GM12891 (cell line): ENCODE measurements at regions not wholly inside any gene's neighbourhood (a gene's known extent, or its start where the extent isn't known, plus 50 kb on each side); places are given as distances from the start of the nearest gene placed in this dataset.
"Not testable (repeated sequence)": the region's sequence is repeated elsewhere in the genome, so short reads cannot be mapped to it uniquely, and the experiment has no call there.

ENCODE experiments used
- DNase-seq: peaks from one replicate; pipeline ENCODE4 v3.0.0; 2011; ENCODE audit warnings: low spot score; ENCODE audit not compliant: insufficient read length
- FAIRE-seq: peaks from 2 replicates; lab custom pipeline; 2011; peaks lifted over from hg19 to GRCh38; lab: Jason Lieb, UNC
- PAX5 ChIP-seq: IDR thresholded peaks from 2 replicates; pipeline ENCODE4 v1.6.1; 2011; ENCODE audit warnings: low read length, moderate library complexity, mild to moderate bottlenecking; ENCODE audit not compliant: insufficient read depth, severe bottlenecking
- POLR2A ChIP-seq: IDR thresholded peaks from 2 replicates; pipeline ENCODE4 v1.6.1; 2011; ENCODE audit warnings: low read depth, low read length, control low read depth
- POLR2AphosphoS5 ChIP-seq: IDR thresholded peaks from 2 replicates; pipeline ENCODE4 v1.6.1; 2011; ENCODE audit warnings: low read depth, low read length, control low read depth
- POU2F2 ChIP-seq: IDR thresholded peaks from 2 replicates; pipeline ENCODE4 v1.6.1; 2011; ENCODE audit warnings: low read depth, mild to moderate bottlenecking, control low read depth, low read length, moderate library complexity
- SPI1 ChIP-seq: IDR thresholded peaks from 2 replicates; pipeline ENCODE4 v1.6.1; 2011; ENCODE audit warnings: low read depth, low read length, control low read depth
- TAF1 ChIP-seq: IDR thresholded peaks from 2 replicates; pipeline ENCODE4 v1.6.1; 2011; ENCODE audit warnings: low read depth, low read length, control low read depth

DNA sequence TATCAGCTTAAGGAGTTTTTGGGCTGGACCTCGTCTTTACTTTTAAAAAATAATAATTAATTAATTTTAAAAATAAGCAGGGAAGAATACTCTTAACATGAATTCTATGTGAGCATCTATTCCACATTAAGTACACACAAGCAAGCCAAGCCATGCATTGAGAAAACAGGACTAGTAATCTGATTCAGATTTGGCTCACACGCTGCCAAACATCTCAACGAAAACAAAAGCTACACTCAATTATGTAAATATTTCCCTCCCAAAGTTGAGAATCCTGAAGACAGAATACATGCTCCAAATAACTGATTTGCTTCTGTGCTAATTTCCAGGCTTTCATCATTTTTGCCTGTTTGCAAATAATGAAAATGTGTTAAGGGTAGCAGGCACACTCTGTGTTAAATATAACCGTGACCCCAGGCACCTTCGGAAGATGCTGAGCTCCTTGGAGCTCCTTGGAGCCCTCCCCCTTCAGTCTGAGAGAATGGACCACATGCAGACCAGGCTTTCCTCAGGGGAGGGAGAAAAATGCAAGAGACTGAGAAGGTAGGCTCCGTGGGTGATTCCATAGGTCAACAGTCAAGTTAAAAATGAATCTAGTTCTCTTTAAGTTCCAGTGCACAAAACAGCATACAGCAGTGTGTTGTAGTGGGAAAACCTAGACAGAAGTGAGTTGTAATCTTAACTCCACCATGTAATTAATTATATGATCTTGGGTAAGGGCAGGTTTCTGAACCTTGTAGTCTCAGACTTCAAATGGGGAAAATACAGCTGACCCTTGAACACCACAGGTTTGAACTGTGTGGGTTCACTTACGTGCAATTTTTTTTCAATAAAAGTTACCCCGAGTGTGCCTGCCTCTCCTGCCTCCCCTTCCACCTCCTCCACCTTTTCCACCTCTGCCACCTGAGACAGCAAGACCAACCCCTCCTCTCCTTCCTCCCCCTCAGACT lies 161.3 kb upstream of the RREB1 start:
- no peak for DNase-seq
- FAIRE-seq = no peak
- TF ChIP-seq PAX5 (no peak), POLR2A (no peak), POU2F2 (no peak), POLR2AphosphoS5 (no peak), SPI1 (no peak), TAF1 (no peak)

DNA sequence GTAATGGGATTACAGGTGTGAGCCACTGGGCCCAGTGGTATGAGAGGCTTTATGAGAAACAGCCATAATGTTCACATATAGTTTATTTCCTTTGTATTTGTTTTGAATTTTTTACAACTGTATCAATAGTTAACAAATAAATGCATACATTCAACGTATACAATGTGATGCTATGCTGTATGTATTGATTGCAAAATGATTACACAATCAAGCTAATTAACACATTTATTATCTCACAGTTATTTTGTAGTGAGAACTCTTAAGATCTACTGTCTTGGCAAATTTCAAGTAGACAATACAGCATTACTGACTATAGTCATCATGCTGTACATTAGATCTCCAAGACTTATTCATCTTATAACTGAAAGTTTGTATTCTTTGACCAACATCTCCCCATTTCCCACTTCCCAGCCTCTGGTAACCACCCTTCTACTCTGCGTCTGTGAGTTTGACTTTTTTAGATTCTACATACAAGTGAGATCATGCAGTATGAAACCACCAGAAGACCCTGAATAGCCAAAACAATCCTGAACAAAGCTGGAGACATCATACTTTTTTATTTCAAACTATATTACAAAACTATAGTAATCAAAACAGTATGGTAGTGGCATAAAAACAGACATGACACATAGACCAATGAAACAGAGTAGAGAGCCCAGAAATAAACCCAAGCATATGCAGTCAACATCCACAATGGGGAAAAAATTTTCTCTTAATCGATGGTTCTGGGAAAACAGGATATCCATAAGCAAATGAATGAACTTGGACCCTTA lies 157.2 kb upstream of the RREB1 start:
- no peak for FAIRE-seq
- no peak for DNase-seq
- TF ChIP-seq TAF1 (no peak), POU2F2 (no peak), SPI1 (no peak), POLR2AphosphoS5 (no peak), PAX5 (no peak), POLR2A (no peak)

DNA sequence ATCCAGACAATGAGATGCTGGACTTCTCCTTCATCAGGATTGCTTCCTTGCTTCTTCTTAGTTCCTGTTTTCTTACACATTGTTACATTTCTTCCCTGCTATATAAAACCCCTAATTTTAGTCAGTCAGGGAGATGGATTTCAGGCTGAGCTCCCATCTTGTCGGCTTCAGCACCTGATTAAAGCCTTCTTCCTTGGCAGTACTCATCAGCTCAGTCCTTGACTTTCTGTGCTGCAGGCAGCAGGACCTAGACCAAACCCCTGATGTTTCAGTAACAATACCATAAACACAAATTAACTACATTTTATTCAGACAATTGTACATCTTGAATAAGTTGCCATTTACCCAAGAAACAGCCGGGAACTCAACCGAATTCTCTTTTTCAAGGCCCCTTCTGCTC lies 156.4 kb upstream of the RREB1 start:
- DNase-seq (no peak), FAIRE-seq (no peak)
- TF ChIP-seq POU2F2 (no peak), POLR2AphosphoS5 (no peak), PAX5 (no peak), POLR2A (no peak), TAF1 (no peak), SPI1 (no peak)

DNA sequence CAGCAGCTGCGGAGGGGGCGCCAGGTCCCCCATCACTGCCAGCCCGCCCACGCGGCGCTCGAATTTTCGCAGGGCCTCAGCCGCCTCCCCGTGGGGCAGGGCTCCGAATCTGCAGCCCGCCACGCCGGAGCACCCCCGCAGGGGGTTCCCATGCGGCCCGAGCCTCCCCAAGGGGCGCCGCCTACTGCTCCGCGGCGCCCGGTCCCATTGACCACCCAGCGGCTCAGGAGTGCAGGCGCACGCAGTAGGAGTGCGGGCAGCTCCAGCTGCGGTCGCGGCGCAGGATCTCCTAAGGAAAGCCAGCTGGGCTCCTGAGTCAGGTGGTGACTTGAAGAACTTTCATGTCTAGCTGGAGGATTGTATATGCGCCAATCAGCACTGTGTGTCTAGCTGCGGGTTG lies 155.3 kb upstream of the RREB1 start:
- DNase-seq (no peak), FAIRE-seq (no peak)
- TF ChIP-seq POU2F2 (no peak), POLR2AphosphoS5 (no peak)

DNA sequence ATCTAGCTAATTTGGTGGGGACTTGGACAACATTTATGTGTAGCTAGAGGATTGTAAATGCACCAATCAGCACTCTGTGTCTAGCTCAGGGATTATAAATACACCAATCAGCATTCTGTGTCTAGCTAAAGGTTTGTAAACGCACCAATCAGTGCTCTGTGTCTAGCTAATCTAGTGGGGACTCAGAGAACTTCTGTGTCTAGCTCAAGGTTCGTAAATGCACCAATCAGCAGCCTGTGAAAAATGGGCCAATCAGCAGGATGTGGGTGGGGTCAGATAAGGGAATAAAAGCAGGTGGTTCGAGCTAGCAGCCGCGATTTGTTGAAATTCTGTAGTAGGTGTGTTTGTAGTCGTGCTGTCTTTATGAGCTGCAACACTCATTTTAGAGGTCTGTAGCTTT lies 154.8 kb upstream of the RREB1 start:
- not testable (repeated sequence) for DNase-seq, FAIRE-seq

DNA sequence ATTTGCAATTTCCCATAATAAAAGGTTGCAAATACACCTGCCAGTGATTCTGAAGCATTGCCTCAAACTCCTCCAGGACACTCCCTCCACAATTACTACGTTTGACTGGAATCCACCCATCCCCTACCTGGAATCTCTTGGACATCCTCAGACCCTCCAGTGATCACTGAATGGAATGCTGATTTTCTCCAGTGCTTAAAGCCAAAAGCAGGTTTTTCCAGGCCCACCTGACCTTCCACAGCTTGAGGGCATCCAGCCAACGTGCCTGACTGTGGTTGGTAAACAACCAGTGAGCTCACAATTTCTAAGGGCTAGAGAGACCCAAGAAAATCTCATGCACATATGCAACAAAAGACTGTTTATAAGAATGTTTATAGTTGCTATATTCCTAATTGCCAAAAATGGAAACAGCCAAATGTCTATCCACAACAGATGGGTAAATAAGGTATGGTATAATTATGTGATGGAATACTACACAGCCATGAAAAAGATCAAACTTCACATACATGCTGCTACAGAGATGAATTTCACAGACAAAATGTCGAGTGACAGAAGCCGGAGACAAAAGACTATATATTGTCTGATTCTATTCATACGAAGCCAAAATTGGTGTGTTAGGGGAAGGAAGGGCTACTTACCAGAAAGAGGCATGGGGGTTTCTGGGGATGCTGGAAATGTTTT lies 147.1 kb upstream of the RREB1 start:
- no peak for FAIRE-seq
- DNase-seq = no peak
- no peak for TF ChIP-seq TAF1
- no peak for TF ChIP-seq POLR2AphosphoS5
- no peak for TF ChIP-seq PAX5
- TF ChIP-seq POLR2A = no peak
- no peak for TF ChIP-seq POU2F2
- no peak for TF ChIP-seq SPI1

DNA sequence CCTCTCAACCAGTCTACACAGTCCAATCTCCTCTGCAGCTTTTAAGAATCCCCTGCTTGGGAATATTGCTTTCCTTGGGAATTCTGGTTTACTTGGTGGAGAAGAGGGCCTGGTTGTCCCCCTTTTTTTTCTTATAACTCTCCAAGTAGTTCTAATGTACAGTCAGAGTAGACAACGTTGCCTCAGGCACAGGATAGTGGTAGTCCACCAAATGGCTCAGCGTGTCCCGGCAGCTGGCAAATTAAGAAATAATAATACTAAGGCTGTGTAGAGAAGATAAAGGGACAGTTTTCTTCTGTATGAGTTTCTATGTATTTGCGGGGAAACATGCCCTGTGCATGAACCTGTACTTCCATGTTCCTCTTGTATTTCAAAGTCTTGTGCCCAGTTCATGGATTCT lies 145.7 kb upstream of the RREB1 start:
- TF ChIP-seq TAF1 = no peak
- TF ChIP-seq SPI1 = no peak
- no peak for TF ChIP-seq POU2F2
- no peak for TF ChIP-seq POLR2A
- no peak for TF ChIP-seq PAX5
- TF ChIP-seq POLR2AphosphoS5 = no peak
- FAIRE-seq (no peak), DNase-seq (no peak)

DNA sequence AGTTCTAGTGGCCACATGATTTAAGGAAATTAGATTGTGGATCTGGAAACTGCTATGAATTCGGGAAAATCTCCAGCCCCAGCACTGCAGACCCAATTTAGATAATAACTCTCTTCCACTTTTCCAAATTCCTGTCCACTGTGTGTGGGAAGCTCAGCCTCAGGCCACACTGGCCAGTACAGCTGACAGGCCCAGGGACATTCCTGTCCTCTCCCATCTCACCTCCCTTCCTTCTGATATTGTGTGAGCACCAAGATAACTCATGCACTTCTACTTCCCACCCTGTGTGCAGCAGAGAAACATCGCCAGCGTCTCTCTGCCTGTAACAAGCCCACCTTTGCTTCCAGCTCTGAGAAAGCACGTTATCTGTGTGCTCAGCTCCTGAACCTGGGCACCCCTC lies 145.1 kb upstream of the RREB1 start:
- DNase-seq (no peak), FAIRE-seq (no peak)
- no peak for TF ChIP-seq PAX5
- TF ChIP-seq POU2F2 = no peak
- no peak for TF ChIP-seq POLR2A
- TF ChIP-seq POLR2AphosphoS5 = no peak
- no peak for TF ChIP-seq TAF1
- no peak for TF ChIP-seq SPI1

DNA sequence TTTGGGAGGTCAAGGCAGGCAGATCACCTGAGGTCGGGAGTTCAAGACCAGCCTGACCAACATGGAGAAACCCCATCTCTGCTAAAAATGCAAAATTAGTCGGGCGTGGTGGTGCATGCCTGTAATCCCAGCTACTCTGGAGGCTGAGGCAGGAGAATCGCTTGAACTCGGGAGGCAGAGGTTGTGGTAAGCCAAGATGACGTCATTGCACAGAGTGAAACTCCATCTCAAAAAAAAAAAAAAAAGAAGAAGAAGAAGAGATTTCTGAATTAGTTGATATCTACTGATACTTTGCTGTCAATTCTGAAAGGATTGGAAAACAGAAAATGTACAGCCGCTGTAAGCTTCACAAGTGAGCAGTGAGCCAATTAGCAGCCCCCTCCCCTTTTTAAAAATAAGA lies 144.4 kb upstream of the RREB1 start:
- FAIRE-seq, DNase-seq: not testable (repeated sequence)
